H1 (cell line): ENCODE measurements at regions not wholly inside any gene's neighbourhood (a gene's known extent, or its start where the extent isn't known, plus 50 kb on each side); places are given as distances from the start of the nearest gene placed in this dataset.

Source experiments
- CTCF ChIA-PET: fragments of 300-600 bp; sonication (Branson Sonifier 250); formaldehyde crosslinking; loops from one replicate; lab custom pipeline; 2021; ENCODE audit not compliant: partially characterized antibody; lab: Charles Lee
- POLR2A ChIA-PET: fragments of 300-600 bp; sonication (Branson Sonifier 250); formaldehyde crosslinking; loops from one replicate; lab custom pipeline; 2021; ENCODE audit warnings: inconsistent platforms; ENCODE audit not compliant: partially characterized antibody; lab: Charles Lee
- DNase-seq, 2 experiments: peaks; one replicate each; pipeline versions ENCODE4 v3.0.0 to v3.0.0-alpha.2; 2010 to 2022; ENCODE audit warnings: low spot score in 2 of 2, low read depth in 1 of 2, mixed read lengths in 1 of 2
- FAIRE-seq: peaks from 2 replicates; lab custom pipeline; 2011; peaks lifted over from hg19 to GRCh38; lab: Jason Lieb, UNC
- H2AFZ ChIP-seq: 2 replicates; pipeline ENCODE4 v1.8.1; 2012; ENCODE audit warnings: low read length, inconsistent platforms
- H2AK5ac ChIP-seq: 2 replicates; pipeline ENCODE4 v1.6.1; 2013; ENCODE audit warnings: low read depth, low read length
- H2BK120ac ChIP-seq: replicated peaks from 2 replicates; pipeline ENCODE3; 2013; ENCODE audit warnings: low read depth, low read length, inconsistent platforms
- H2BK12ac ChIP-seq: 2 replicates; pipeline ENCODE4 v1.6.1; 2013; ENCODE audit warnings: low read depth, low read length
- H2BK15ac ChIP-seq: 2 replicates; pipeline ENCODE4 v1.6.1; 2013; ENCODE audit warnings: low read length
- H2BK20ac ChIP-seq: 2 replicates; pipeline ENCODE4 v1.6.1; 2013; ENCODE audit warnings: low read length
- H2BK5ac ChIP-seq: 2 replicates; pipeline ENCODE4 v1.6.1; 2013; ENCODE audit warnings: low read depth, low read length
- H3K14ac ChIP-seq: 2 replicates; pipeline ENCODE4 v1.6.1; 2013; ENCODE audit warnings: inconsistent platforms; ENCODE audit not compliant: insufficient read length
- H3K18ac ChIP-seq: 2 replicates; pipeline ENCODE4 v1.6.1; 2013; ENCODE audit warnings: low read length; ENCODE audit errors: extremely low read depth
- H3K23ac ChIP-seq: 2 replicates; pipeline ENCODE4 v1.6.1; 2013; ENCODE audit warnings: inconsistent platforms; ENCODE audit not compliant: insufficient read length
- H3K23me2 ChIP-seq: 2 replicates; pipeline ENCODE4 v1.6.1; 2013; ENCODE audit warnings: low read depth, low read length
- H3K27ac ChIP-seq: 2 replicates; pipeline ENCODE4 v1.6.1; 2011; ENCODE audit warnings: low read depth, low read length, inconsistent platforms
- H3K27me3 ChIP-seq, 4 experiments: replicated peaks in 1 of 4; 1 replicate in 1 of 4; 2 replicates in 3 of 4; pipeline versions ENCODE4 v1.6.1 to v1.8.1; 2011 to 2013; ENCODE audit warnings: low read length in 3 of 4, mild to moderate bottlenecking in 3 of 4, inconsistent platforms in 2 of 4, mixed read lengths in 2 of 4, moderate library complexity in 1 of 4; ENCODE audit not compliant: control insufficient read depth in 3 of 4, insufficient read depth in 3 of 4; ENCODE audit errors: extremely low read depth in 1 of 4
- H3K36me3 ChIP-seq, 4 experiments: 2 replicates each; pipeline versions ENCODE4 v1.6.1 to v1.8.1; 2011 to 2013; ENCODE audit warnings: mild to moderate bottlenecking in 4 of 4, low read length in 3 of 4, moderate library complexity in 2 of 4, control low read depth in 1 of 4, inconsistent platforms in 1 of 4; ENCODE audit not compliant: insufficient read depth in 4 of 4, control insufficient read depth in 2 of 4
- H3K4ac ChIP-seq: replicated peaks from 2 replicates; pipeline ENCODE3; 2013; ENCODE audit warnings: low read length, low read depth, mixed read lengths, inconsistent platforms; ENCODE audit not compliant: insufficient read length
- H3K4me1 ChIP-seq, 4 experiments: replicated peaks in 1 of 4; 1 replicate in 1 of 4; 2 replicates in 3 of 4; pipeline versions ENCODE4 v1.6.1 to v1.8.1; 2011 to 2013; ENCODE audit warnings: low read length in 3 of 4, inconsistent platforms in 2 of 4, mixed read lengths in 1 of 4; ENCODE audit not compliant: insufficient read depth in 4 of 4, control insufficient read depth in 3 of 4
- H3K4me2 ChIP-seq, 2 experiments: 2 replicates each; pipeline versions ENCODE4 v1.6.1 to v1.8.1; 2011 to 2013; ENCODE audit warnings: low read depth in 2 of 2, low read length in 2 of 2, control low read depth in 1 of 2, inconsistent platforms in 1 of 2, mild to moderate bottlenecking in 1 of 2; ENCODE audit not compliant: insufficient read depth in 1 of 2
- H3K4me3 ChIP-seq, 4 experiments: fragments of 200-600, 300-600 bp in 1 of 4; sonication (generic), shearing (Covaris generic), sonication (Bioruptor Twin) in 1 of 4; 2 replicates each; pipeline versions ENCODE4 v1.5.1 to v1.8.1; 2011 to 2016; ENCODE audit warnings: low read length in 4 of 4, low read depth in 3 of 4, control low read depth in 2 of 4, inconsistent platforms in 2 of 4, mild to moderate bottlenecking in 2 of 4, mixed read lengths in 1 of 4, moderate library complexity in 1 of 4; ENCODE audit not compliant: insufficient read depth in 2 of 4; ENCODE audit errors: extremely low read depth in 1 of 4
- H3K56ac ChIP-seq: replicated peaks from 2 replicates; pipeline ENCODE3; 2013; ENCODE audit warnings: low read depth, mild to moderate bottlenecking, mixed read lengths, low read length, inconsistent platforms; ENCODE audit not compliant: insufficient read length
- H3K79me1 ChIP-seq: 2 replicates; pipeline ENCODE4 v1.6.1; 2013; ENCODE audit warnings: low read depth, low read length, control low read depth
- H3K79me2 ChIP-seq, 2 experiments: 2 replicates each; pipeline versions ENCODE4 v1.6.1 to v1.8.1; 2012 to 2013; ENCODE audit warnings: low read length in 2 of 2, mild to moderate bottlenecking in 2 of 2, inconsistent platforms in 1 of 2; ENCODE audit not compliant: insufficient read depth in 2 of 2, control insufficient read depth in 1 of 2
- H3K9ac ChIP-seq, 4 experiments: replicated peaks in 1 of 4; 1 replicate in 1 of 4; 2 replicates in 3 of 4; pipeline versions ENCODE4 v1.6.1 to v1.8.1; 2011 to 2013; ENCODE audit warnings: low read depth in 3 of 4, low read length in 3 of 4, control low read depth in 2 of 4, mild to moderate bottlenecking in 2 of 4, moderate library complexity in 2 of 4, inconsistent platforms in 1 of 4; ENCODE audit errors: extremely low read depth in 1 of 4
- H3K9me3 ChIP-seq, 2 experiments: 2 replicates each; pipeline versions ENCODE4 v1.6.1 to v1.8.1; 2012 to 2013; ENCODE audit warnings: mild to moderate bottlenecking in 2 of 2, moderate library complexity in 2 of 2, control low read depth in 1 of 2, inconsistent platforms in 1 of 2, low read depth in 1 of 2, low read length in 1 of 2, mixed read lengths in 1 of 2; ENCODE audit not compliant: insufficient read depth in 2 of 2
- H4K20me1 ChIP-seq, 2 experiments: replicated peaks in 1 of 2; 2 replicates each; pipeline versions ENCODE3 to v1.8.1; 2011 to 2013; ENCODE audit warnings: inconsistent platforms in 2 of 2, low read length in 2 of 2, mild to moderate bottlenecking in 1 of 2; ENCODE audit not compliant: insufficient read depth in 2 of 2, control insufficient read depth in 1 of 2
- H4K5ac ChIP-seq: 2 replicates; pipeline ENCODE4 v1.6.1; 2013; ENCODE audit warnings: low read length, low read depth, mixed read lengths, inconsistent platforms; ENCODE audit not compliant: insufficient read length
- H4K8ac ChIP-seq: 2 replicates; pipeline ENCODE4 v1.8.0; 2013; ENCODE audit warnings: mild to moderate bottlenecking, moderate library complexity, low read length, inconsistent platforms; ENCODE audit not compliant: insufficient read depth; ENCODE audit errors: extremely low read depth
- H4K91ac ChIP-seq: replicated peaks from 2 replicates; pipeline ENCODE3; 2013; ENCODE audit warnings: low read length, mixed read lengths, inconsistent platforms; ENCODE audit not compliant: insufficient read length
- BRCA1 ChIP-seq: IDR thresholded peaks from 2 replicates; pipeline ENCODE4 v1.6.1; 2012; ENCODE audit warnings: low read depth, low read length, improper control_type of control experiment
- CTBP2 ChIP-seq: IDR thresholded peaks from 2 replicates; pipeline ENCODE4 v1.7.0; 2011; ENCODE audit warnings: borderline replicate concordance, mild to moderate bottlenecking, moderate library complexity, mixed read lengths, low read length; ENCODE audit not compliant: insufficient read depth, insufficient read length
- EP300 ChIP-seq, 2 experiments: IDR thresholded peaks; 1 replicate in 1 of 2; 2 replicates in 1 of 2; pipeline ENCODE4 v1.6.1; 2011 to 2012; ENCODE audit warnings: low read depth in 2 of 2, low read length in 2 of 2, mild to moderate bottlenecking in 2 of 2, borderline replicate concordance in 1 of 2, inconsistent platforms in 1 of 2, moderate library complexity in 1 of 2
- MAFK ChIP-seq: IDR thresholded peaks from 2 replicates; pipeline ENCODE4 v1.6.1; 2012; ENCODE audit warnings: low read depth, mild to moderate bottlenecking, improper control_type of control experiment, low read length
- NANOG ChIP-seq: IDR thresholded peaks from 2 replicates; pipeline ENCODE4 v1.6.1; 2011; ENCODE audit warnings: low read length, low read depth, mild to moderate bottlenecking, inconsistent platforms; ENCODE audit not compliant: insufficient read depth, poor library complexity, severe bottlenecking
- SUZ12 ChIP-seq: fragments of 200-600 bp; sonication (generic); IDR thresholded peaks from 2 replicates; pipeline ENCODE4 v1.6.1; 2012; ENCODE audit warnings: mild to moderate bottlenecking, inconsistent platforms, low read length, moderate library complexity, mixed read lengths
- TAF1 ChIP-seq: IDR thresholded peaks from 2 replicates; pipeline ENCODE4 v1.6.1; 2011; ENCODE audit warnings: mild to moderate bottlenecking, low read depth, low read length
- WGBS, 2 experiments: shearing (Covaris generic) in 1 of 2; methylation state at CpG; one replicate each; pipeline versions ENCODE4 v1.1.6 to v1.1.7; 2013 to 2015; ENCODE audit warnings: low lambda C conversion rate in 2 of 2, mixed read lengths in 2 of 2, inconsistent platforms in 1 of 2, low coverage in 1 of 2, missing lambda C conversion rate in 1 of 2; ENCODE audit not compliant: insufficient replicate concordance in 2 of 2, insufficient coverage in 1 of 2, insufficient read length in 1 of 2; ENCODE audit errors: extremely low coverage in 1 of 2, missing lambda C conversion rate in 1 of 2; 5-methylcytosine and 5-hydroxymethylcytosine counted together
- TF ChIP-seq, protein P1 (sequence below): IDR thresholded peaks from 2 replicates; pipeline ENCODE4 v1.6.1; 2011; ENCODE audit warnings: low read depth, mild to moderate bottlenecking, low read length; ENCODE audit not compliant: insufficient read depth

DNA sequence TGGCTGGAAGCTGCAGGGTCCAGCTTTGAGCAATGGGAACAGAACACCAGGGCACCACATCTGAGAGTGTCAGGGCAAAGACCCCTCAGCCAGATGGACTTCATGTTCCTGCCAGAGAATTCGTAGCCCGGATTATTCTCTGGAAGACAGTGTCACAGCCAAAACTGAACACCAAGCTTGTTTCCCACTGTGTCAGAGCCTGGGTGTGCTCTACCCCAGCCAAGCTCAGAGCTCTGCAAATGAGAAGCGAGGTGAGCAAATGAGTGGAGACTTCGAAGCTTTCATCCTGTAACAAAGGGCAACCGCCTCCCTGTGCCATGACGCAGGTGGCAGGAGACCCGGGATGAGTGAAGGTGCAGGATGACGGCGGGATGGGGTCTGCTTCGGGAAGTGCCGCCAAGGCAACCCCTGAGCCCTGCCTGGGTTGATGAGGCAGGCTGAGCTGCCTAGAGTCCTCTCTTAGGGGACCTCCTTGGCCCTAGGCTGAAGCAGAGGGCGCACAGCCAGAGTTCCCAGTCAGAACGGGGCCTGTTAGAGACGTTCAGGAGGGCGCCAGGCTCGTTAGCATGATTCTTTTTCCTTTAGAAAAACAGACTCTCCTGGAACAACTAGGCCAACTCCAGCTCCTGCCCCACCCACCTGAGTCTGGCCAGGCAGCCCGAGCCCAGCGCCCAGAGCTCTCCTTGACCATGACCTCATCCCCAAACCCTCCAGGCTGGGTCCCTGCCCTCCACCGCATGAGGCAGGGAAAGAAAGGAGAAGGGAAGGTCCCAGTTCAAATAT lies 187.7 kb downstream of the SOD2 start:
- FAIRE-seq = no peak
- Histone ChIP-seq H3K56ac (no peak overlapping the region), H3K4me2 (no peak overlapping the region), H3K4me3 (no peak overlapping the region), H3K14ac (no peak overlapping the region), H3K4me1 (no peaks in the 10 kb centered on the region), H4K8ac (no peak overlapping the region), H3K79me1 (no peaks in the 10 kb centered on the region), H3K4ac (no peak overlapping the region), H3K79me2 (no peaks in the 10 kb centered on the region), H3K23ac (no peak overlapping the region), H2BK5ac (no peak overlapping the region), H4K5ac (no peak overlapping the region), H2AK5ac (no peak overlapping the region), H3K9me3 (peaks cover 66 to 73% of the 10 kb centered on the region in 2 experiments), H3K36me3 (no peaks in the 10 kb centered on the region; a peak in 1 of 8 replicates), H4K20me1 (no peaks in the 10 kb centered on the region), H2AFZ (no peak overlapping the region), H2BK15ac (no peak overlapping the region), H3K18ac (no peak overlapping the region), H3K23me2 (no peaks in the 10 kb centered on the region), H3K27ac (no peak overlapping the region), H3K27me3 (no peaks in the 10 kb centered on the region), H2BK120ac (no peak overlapping the region), H2BK20ac (no peak overlapping the region), H3K9ac (no peak overlapping the region), H2BK12ac (no peak overlapping the region), H4K91ac (no peak overlapping the region)
- no peak for DNase-seq
- TF ChIP-seq, protein P1, sequence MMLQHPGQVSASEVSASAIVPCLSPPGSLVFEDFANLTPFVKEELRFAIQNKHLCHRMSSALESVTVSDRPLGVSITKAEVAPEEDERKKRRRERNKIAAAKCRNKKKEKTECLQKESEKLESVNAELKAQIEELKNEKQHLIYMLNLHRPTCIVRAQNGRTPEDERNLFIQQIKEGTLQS = no peak
- TF ChIP-seq SUZ12 (no peak), EP300 (IDR thresholded peaks at IDR 0.05; ENCODE audit: borderline replicate concordance in 1 of 2, low read depth in 2 of 2, low read length in 2 of 2) (no peak), TAF1 (no peak), BRCA1 (no peak), MAFK (no peak), CTBP2 (no peak), NANOG (no peak)
- POLR2A ChIA-PET = no interaction called here
- CTCF ChIA-PET = no interaction called here
- WGBS, 2 experiments = 84% methylated on average over 15 of the region's 19 CpGs; no CpG with 5 or more reads in 1 of the 2 experiments
